ENCODE measurements at regions not wholly inside any gene's neighbourhood (a gene's known extent, or its start where the extent isn't known, plus 50 kb on each side); places are given as distances from the start of the nearest gene placed in this dataset.

- Histone ChIP-seq H4K20me1 (ENCODE audit: insufficient read depth, poor library complexity, severe bottlenecking) (no peaks in the 10 kb centered on the region), H3K36me3 (replicated peaks; ENCODE audit: insufficient read depth, low read depth) (no peaks in the 10 kb centered on the region), H3K9me3 (ENCODE audit: low read depth) (no peaks in the 10 kb centered on the region), H3K79me2 (no peaks in the 10 kb centered on the region), H3K9me2 (replicated peaks; ENCODE audit: insufficient read depth) (no peaks in the 10 kb centered on the region), H2AFZ (no peak overlapping the region), H3K27ac (no peak overlapping the region), H3K4me2 (no peak overlapping the region), H3K4me1 (ENCODE audit: insufficient read depth) (no peaks in the 10 kb centered on the region), H3K27me3 (no peaks in the 10 kb centered on the region), H3K4me3 (no peak overlapping the region)
- 89% methylated on average over 2 of the region's 2 CpGs for WGBS (ENCODE audit: low lambda C conversion rate, missing lambda C conversion rate)
- DNase-seq (ENCODE audit: low spot score): no peak
- TF ChIP-seq EZH2 (IDR thresholded peaks at IDR 0.05; ENCODE audit: borderline replicate concordance): no peak
- TF ChIP-seq, protein P1, sequence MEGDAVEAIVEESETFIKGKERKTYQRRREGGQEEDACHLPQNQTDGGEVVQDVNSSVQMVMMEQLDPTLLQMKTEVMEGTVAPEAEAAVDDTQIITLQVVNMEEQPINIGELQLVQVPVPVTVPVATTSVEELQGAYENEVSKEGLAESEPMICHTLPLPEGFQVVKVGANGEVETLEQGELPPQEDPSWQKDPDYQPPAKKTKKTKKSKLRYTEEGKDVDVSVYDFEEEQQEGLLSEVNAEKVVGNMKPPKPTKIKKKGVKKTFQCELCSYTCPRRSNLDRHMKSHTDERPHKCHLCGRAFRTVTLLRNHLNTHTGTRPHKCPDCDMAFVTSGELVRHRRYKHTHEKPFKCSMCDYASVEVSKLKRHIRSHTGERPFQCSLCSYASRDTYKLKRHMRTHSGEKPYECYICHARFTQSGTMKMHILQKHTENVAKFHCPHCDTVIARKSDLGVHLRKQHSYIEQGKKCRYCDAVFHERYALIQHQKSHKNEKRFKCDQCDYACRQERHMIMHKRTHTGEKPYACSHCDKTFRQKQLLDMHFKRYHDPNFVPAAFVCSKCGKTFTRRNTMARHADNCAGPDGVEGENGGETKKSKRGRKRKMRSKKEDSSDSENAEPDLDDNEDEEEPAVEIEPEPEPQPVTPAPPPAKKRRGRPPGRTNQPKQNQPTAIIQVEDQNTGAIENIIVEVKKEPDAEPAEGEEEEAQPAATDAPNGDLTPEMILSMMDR (IDR thresholded peaks at IDR 0.05; ENCODE audit: poor library complexity): no peak
- TF ChIP-seq EZH2phosphoT487 (IDR thresholded peaks at IDR 0.05; ENCODE audit: low read depth, severe bottlenecking, unreplicated experiment): no peak
These were observed 1973.3 kb downstream of the OLFM4 start for GRCh38 chr13:55001881-55002280.

DNA sequence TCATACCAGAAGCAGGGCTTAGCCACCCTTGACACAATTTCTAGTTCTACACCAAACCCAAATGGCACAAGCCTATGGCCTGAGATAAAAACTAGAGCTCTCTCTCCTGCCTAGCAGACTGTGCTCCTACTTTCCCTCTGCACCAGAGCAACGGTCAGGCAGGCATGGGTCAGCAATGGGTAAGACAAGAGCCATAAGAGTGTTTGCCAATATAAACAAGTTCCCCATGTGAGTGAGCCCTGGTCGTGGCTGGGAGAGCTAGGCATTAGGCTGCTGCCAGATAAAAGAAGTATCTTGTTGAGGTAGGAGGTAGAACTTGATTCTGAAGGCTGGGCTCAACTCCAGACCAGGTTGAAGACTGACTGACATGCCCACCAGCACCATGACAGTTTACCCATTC, 1979.1 kb downstream of the OLFM4 start:
- no peak for TF ChIP-seq EZH2phosphoT487 (IDR thresholded peaks at IDR 0.05; ENCODE audit: low read depth, severe bottlenecking, unreplicated experiment)
- no peak for TF ChIP-seq EZH2 (IDR thresholded peaks at IDR 0.05; ENCODE audit: borderline replicate concordance)
- TF ChIP-seq, protein P1 (IDR thresholded peaks at IDR 0.05; ENCODE audit: poor library complexity): no peak
- H3K4me1 ChIP-seq (ENCODE audit: insufficient read depth): no peaks in the 10 kb centered on the region
- H3K4me2 ChIP-seq: no peak overlapping the region
- H3K27ac ChIP-seq: no peak overlapping the region
- H4K20me1 ChIP-seq (ENCODE audit: insufficient read depth, poor library complexity, severe bottlenecking): no peaks in the 10 kb centered on the region
- no peaks in the 10 kb centered on the region for H3K27me3 ChIP-seq
- no peak for DNase-seq (ENCODE audit: low spot score)
- no peaks in the 10 kb centered on the region for H3K9me3 ChIP-seq (ENCODE audit: low read depth)
- no peak overlapping the region for H3K4me3 ChIP-seq
- H3K9me2 ChIP-seq (replicated peaks; ENCODE audit: insufficient read depth): no peaks in the 10 kb centered on the region
- no peaks in the 10 kb centered on the region for H3K36me3 ChIP-seq (replicated peaks; ENCODE audit: insufficient read depth, low read depth)
- H3K79me2 ChIP-seq: no peaks in the 10 kb centered on the region
- no peak overlapping the region for H2AFZ ChIP-seq
- WGBS (ENCODE audit: low lambda C conversion rate, missing lambda C conversion rate): 86% methylated on average over 2 of the region's 2 CpGs

- H4K20me1 ChIP-seq (ENCODE audit: insufficient read depth, poor library complexity, severe bottlenecking): no peaks in the 10 kb centered on the region
- peak overlapping the region; percentile 19 for H3K4me2 ChIP-seq
These were observed 1984.4 kb downstream of the OLFM4 start for GRCh38 chr13:55013051-55013450.

More at GRCh38 chr13:55013051-55013450, 1984.4 kb downstream of the OLFM4 start:
- Histone ChIP-seq H3K9me3 (ENCODE audit: low read depth) (no peaks in the 10 kb centered on the region), H3K27ac (no peak overlapping the region), H3K36me3 (replicated peaks; ENCODE audit: insufficient read depth, low read depth) (no peaks in the 10 kb centered on the region), H3K9me2 (replicated peaks; ENCODE audit: insufficient read depth) (no peaks in the 10 kb centered on the region), H3K27me3 (no peaks in the 10 kb centered on the region), H3K4me1 (ENCODE audit: insufficient read depth) (no peaks in the 10 kb centered on the region), H2AFZ (peak overlapping the region; percentile 32), H3K4me3 (no peak overlapping the region), H3K79me2 (no peaks in the 10 kb centered on the region)
- WGBS (ENCODE audit: low lambda C conversion rate, missing lambda C conversion rate): 49% methylated on average over 4 of the region's 4 CpGs
- TF ChIP-seq, protein P1 (IDR thresholded peaks at IDR 0.05; ENCODE audit: poor library complexity): no peak
- TF ChIP-seq EZH2phosphoT487 (IDR thresholded peaks at IDR 0.05; ENCODE audit: low read depth, severe bottlenecking, unreplicated experiment) (no peak), EZH2 (IDR thresholded peaks at IDR 0.05; ENCODE audit: borderline replicate concordance) (no peak)
- no peak for DNase-seq (ENCODE audit: low spot score)

Data from hepatocyte (in vitro differentiated cells).